Activated naive CD8-positive, alpha-beta T cell treated with anti-CD3 and anti-CD28 coated beads for 36 hours (primary cell): ENCODE measurements at regions not wholly inside any gene's neighbourhood (a gene's known extent, or its start where the extent isn't known, plus 50 kb on each side); places are given as distances from the start of the nearest gene placed in this dataset.
A peak's percentile ranks its signal among the peaks of the same experiment; 100 is the strongest.
"Not testable (repeated sequence)": the region's sequence is repeated elsewhere in the genome, so short reads cannot be mapped to it uniquely, and the experiment has no call there.

Experiments
- DNase-seq: peaks from one replicate; pipeline ENCODE4 v3.0.0; 2021
- H3K27ac Mint-ChIP-seq: one replicate; pipeline ENCODE4 v1.8.0; 2022; ENCODE audit warnings: mild to moderate bottlenecking, moderate library complexity, mixed read lengths
- H3K27me3 Mint-ChIP-seq: one replicate; pipeline ENCODE4 v1.8.0; 2022; ENCODE audit warnings: mild to moderate bottlenecking, mixed read lengths
- H3K36me3 Mint-ChIP-seq: one replicate; pipeline ENCODE4 v1.8.0; 2021; ENCODE audit warnings: mild to moderate bottlenecking, mixed read lengths
- H3K4me1 Mint-ChIP-seq: one replicate; pipeline ENCODE4 v1.8.0; 2021; ENCODE audit warnings: mixed read lengths
- H3K4me3 Mint-ChIP-seq: one replicate; pipeline ENCODE4 v1.8.0; 2022; ENCODE audit warnings: mild to moderate bottlenecking, moderate library complexity, mixed read lengths
- H3K9me3 Mint-ChIP-seq: one replicate; pipeline ENCODE4 v1.8.0; 2022; ENCODE audit warnings: mixed read lengths

DNA sequence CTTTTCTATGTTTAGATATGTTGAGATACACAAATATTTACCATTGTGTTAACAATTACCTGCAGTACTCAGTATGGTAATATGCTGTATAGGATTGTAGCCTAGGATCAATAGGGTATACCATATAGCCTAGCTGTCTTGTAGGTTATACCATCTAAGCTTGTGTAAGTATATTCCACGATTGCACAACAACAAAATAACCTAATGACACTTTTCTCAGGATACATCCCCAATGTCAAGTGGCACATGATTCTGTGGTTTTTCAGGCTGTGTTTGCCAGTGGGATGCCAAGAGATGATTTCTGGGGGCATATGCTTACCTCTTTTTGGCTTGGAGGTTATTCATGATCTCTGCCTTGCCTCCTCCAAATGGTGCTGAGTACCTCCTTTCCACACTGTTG is 247.2 kb upstream of the CENPE start:
- DNase-seq, result no peak
- Mint-ChIP-seq H3K4me3 (no peak overlapping the region), H3K36me3 (no peaks in the 10 kb centered on the region), H3K4me1 (no peaks in the 10 kb centered on the region), H3K27ac (no peak overlapping the region), H3K27me3 (no peaks in the 10 kb centered on the region), H3K9me3 (no peaks in the 10 kb centered on the region)

DNA sequence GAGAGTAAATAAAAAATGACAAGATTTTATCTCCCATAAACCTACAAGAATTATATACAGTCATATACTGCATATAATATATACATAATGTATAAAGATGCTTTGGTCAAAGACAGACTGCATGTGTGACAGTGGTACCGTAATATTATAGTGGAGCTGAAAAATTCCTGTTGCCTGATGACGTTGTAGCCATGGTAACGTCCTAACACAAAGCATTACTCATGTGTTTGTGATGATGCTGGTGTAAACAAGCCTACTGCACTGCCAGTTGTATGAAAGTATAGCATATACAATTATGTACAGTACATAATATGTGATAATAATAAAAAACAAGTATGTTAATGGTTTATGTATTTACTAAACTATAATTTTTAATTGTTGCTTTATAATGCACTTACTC is 245.2 kb upstream of the CENPE start:
- Mint-ChIP-seq H3K4me1 (no peaks in the 10 kb centered on the region), H3K27ac (no peak overlapping the region), H3K27me3 (no peaks in the 10 kb centered on the region), H3K36me3 (no peaks in the 10 kb centered on the region), H3K4me3 (no peak overlapping the region), H3K9me3 (no peaks in the 10 kb centered on the region)
- DNase-seq, result no peak

DNA sequence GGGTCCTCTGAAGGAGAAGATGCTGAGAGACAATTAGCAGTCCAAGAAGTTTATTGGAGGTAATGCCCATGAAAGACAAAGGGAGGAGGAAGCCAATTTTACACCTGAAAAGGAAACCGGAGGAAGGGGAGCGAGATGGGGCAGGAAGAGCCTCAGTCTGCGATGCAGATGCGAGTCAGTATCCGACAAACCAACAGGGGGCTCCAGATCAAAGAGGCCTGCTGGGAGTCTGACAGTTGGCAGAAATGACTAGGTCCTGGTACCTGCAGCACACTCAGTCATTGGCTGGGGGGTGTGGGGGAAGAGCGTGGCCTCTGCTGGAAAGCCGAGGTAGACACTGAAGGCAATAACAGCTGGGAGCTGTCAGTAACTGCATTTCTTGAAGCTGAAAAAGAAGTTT is 231.1 kb upstream of the CENPE start:
- H3K36me3 Mint-ChIP-seq, result no peaks in the 10 kb centered on the region
- H3K27ac Mint-ChIP-seq, result no peak overlapping the region
- H3K9me3 Mint-ChIP-seq, result no peaks in the 10 kb centered on the region
- no peaks in the 10 kb centered on the region for H3K4me1 Mint-ChIP-seq
- no peaks in the 10 kb centered on the region for H3K27me3 Mint-ChIP-seq
- no peak overlapping the region for H3K4me3 Mint-ChIP-seq
- DNase-seq, result peak; percentile 6

DNA sequence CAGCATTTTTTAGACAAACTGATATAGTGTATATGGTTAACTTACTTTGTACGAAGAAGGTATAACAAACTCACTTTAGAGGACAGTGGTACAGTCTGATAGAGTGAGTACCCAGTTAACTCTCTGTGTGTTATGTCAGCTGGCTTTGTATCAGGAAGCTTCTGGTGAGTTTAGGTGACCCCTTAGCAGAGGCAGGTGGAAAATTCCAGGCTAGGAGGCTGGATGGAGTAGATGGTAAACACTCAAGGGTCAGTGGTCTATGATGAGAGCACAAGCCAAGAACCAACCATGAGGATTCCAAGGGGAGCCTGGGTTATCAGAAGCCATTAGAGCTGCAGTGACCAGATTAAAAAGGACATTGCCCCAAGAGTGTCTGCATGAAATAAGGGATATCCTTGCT is 227.3 kb upstream of the CENPE start:
- no peaks in the 10 kb centered on the region for H3K27me3 Mint-ChIP-seq
- H3K9me3 Mint-ChIP-seq, result no peaks in the 10 kb centered on the region
- no peaks in the 10 kb centered on the region for H3K36me3 Mint-ChIP-seq
- no peaks in the 10 kb centered on the region for H3K4me1 Mint-ChIP-seq
- no peak for DNase-seq
- no peak overlapping the region for H3K4me3 Mint-ChIP-seq
- H3K27ac Mint-ChIP-seq, result no peak overlapping the region

DNA sequence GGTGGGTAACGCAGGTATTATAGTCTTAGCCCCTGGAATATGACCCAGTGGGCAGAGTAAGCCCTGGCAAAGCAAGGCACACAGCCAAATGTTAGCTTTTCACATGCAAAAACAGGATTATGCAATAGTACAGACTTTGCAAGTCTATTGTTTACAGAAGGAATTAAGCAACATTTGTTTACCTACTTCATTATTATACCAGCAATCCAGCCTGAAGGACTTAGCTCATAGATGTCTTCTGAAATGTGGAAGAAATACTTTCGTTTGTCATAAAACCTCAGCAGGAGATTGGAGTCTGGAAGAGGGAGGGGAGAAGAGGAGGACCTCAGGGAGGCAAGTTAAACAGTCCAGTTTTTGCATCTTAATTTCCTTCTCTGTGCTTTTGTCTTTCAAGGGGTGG is 226.7 kb upstream of the CENPE start:
- H3K9me3 Mint-ChIP-seq, result no peaks in the 10 kb centered on the region
- H3K4me1 Mint-ChIP-seq, result no peaks in the 10 kb centered on the region
- no peaks in the 10 kb centered on the region for H3K36me3 Mint-ChIP-seq
- no peaks in the 10 kb centered on the region for H3K27me3 Mint-ChIP-seq
- no peak for DNase-seq
- H3K27ac Mint-ChIP-seq, result no peak overlapping the region
- no peak overlapping the region for H3K4me3 Mint-ChIP-seq

DNA sequence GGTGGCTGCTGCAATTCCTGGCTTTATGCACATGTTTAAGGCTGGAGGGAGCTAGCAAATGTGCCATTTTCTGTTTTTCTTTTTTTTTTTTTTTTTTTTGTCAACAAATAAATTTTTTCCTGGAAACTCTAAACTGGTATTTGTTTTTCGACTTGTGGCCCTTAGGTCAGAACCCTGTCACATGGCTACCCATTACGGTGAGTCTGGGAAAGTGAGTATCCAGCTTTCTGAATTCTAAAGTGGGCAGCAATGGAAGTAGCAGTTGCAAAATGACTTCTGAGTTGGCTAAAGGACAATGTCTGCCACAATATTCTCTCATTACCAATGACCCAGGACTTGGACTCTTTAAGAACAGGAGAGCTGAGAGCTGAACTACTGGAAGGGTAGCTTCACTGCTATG is 225.1 kb upstream of the CENPE start:
- no peak overlapping the region for H3K4me3 Mint-ChIP-seq
- H3K9me3 Mint-ChIP-seq, result no peaks in the 10 kb centered on the region
- H3K27ac Mint-ChIP-seq, result no peak overlapping the region

DNA sequence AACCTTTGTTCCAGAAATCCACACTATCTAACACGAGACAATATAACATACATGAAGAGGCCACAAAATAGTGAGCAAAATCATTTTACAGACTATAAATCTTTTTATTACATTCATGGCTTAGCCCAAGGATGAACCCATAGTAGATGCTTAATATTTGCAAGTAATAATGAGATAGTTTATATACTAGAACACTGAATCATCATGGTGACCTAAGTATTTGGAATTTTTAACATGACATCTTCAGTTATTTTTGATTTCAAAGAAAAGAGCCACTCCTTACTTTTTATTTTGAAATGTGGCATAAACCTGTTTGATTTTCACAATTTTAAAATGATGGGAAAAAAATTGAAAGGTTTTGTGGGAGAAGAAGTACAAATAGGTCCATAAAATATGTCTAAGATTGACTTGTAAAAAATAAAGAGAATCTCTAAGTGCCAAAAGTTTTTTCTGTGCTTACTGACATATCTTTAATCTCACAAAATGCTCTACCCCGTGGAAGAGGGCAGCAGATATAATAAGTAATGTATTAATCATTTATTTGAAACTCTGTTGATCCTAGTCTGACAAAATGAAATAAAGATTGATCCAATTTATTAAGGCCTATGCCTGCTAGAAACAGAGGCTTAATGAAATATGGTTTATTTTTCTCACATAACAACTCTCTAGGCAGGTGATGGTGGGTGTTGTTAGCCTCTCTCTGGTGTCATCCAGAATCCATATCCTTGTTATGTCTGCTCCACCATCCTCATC is 224.5 kb upstream of the CENPE start:
- no peaks in the 10 kb centered on the region for H3K27me3 Mint-ChIP-seq
- no peak overlapping the region for H3K4me3 Mint-ChIP-seq
- no peaks in the 10 kb centered on the region for H3K36me3 Mint-ChIP-seq

More for the DNA sequence above, 225.1 kb upstream of the CENPE start:
- H3K27me3 Mint-ChIP-seq, result no peaks in the 10 kb centered on the region
- no peak for DNase-seq
- H3K4me1 Mint-ChIP-seq, result no peaks in the 10 kb centered on the region
- no peaks in the 10 kb centered on the region for H3K36me3 Mint-ChIP-seq

DNA sequence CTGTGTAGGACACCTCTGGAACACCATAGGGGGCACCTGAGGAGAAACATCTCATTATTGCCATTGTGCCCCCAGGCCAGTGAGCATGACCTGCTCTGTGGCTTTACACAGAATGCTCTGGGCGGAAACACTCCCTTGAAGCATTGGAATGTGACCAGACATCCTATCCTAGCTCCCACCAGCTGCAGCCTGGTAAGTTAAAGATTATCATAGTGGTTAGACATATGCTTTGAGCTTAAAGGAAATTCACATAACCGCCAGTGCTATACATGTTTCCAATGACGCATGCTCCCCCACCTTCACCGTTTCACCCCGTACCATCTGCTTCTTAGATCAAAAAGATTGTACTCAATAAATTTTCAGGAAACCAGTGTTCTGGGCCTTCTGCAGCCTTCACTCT is 217.7 kb upstream of the CENPE start:
- Mint-ChIP-seq H3K27ac (no peak overlapping the region), H3K27me3 (no peaks in the 10 kb centered on the region), H3K36me3 (no peaks in the 10 kb centered on the region), H3K9me3 (no peaks in the 10 kb centered on the region), H3K4me3 (no peak overlapping the region), H3K4me1 (no peaks in the 10 kb centered on the region)
- DNase-seq, result no peak

More for the DNA sequence above, 224.5 kb upstream of the CENPE start:
- Mint-ChIP-seq H3K9me3 (no peaks in the 10 kb centered on the region), H3K27ac (no peak overlapping the region), H3K4me1 (no peaks in the 10 kb centered on the region)
- DNase-seq, result no peak

DNA sequence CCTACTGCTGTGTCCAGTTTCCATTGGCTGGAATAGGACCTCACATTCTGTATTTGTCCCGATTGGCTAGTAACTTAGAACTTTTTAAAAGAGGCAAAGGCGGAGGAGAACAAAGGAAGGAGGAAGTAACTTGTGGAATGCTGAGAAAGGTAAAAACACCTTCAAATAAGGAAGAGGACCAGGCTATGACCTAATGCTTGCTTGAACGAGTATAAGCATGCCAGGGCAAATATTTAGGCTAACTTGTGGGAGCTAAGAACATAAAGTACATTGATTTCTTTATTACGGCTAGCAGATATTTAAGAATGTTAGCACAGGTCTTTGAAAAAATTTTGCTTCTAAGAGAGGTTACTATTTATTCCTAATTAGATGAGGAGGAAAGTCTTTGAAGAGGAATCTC is 214.5 kb upstream of the CENPE start:
- H3K36me3 Mint-ChIP-seq, DNase-seq, H3K4me3 Mint-ChIP-seq, H3K9me3 Mint-ChIP-seq, H3K27ac Mint-ChIP-seq, H3K27me3 Mint-ChIP-seq, H3K4me1 Mint-ChIP-seq: not testable (repeated sequence)

DNA sequence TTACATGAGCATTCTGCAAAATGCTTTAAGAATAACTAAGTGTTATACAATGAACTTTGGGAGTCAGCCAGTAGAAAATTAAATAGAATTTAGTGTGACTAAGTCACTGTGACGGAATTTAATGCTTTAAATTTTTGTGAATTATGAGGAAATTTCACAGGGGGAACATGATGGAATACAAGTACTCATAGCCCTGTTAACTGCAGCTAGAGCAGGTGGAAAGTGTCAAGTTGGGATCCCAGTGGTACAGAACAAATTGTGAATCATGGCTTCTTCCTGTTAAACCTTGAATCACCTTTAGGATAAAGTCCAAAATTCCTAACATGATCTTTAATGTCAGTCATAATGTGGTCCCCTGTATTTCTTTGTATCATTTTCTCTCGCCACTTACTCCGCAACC is 212.2 kb upstream of the CENPE start:
- Mint-ChIP-seq H3K27me3 (no peaks in the 10 kb centered on the region), H3K4me1 (no peaks in the 10 kb centered on the region), H3K27ac (no peak overlapping the region), H3K36me3 (no peaks in the 10 kb centered on the region), H3K4me3 (no peak overlapping the region), H3K9me3 (no peaks in the 10 kb centered on the region)
- no peak for DNase-seq

DNA sequence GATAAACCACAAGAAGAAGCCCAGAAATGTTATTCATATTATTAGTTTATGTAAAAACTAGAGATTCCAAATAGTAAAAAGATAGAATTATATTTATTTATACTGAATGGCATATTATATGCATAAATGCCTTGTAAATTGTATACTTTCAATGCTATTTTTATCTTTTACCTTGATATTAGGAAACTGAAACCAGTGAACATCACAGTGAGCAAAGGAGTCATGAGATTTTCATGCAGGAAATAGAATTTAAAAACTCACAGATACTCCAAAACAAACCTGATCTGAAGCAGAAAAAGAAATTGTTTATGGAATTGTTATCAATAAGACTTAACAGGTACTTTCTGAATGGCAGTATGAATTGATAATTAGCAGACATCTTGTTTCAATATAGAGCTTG is 207.3 kb upstream of the CENPE start:
- Mint-ChIP-seq H3K36me3 (no peaks in the 10 kb centered on the region), H3K4me3 (no peak overlapping the region), H3K27me3 (no peaks in the 10 kb centered on the region), H3K4me1 (no peaks in the 10 kb centered on the region), H3K9me3 (no peaks in the 10 kb centered on the region), H3K27ac (no peak overlapping the region)
- no peak for DNase-seq

DNA sequence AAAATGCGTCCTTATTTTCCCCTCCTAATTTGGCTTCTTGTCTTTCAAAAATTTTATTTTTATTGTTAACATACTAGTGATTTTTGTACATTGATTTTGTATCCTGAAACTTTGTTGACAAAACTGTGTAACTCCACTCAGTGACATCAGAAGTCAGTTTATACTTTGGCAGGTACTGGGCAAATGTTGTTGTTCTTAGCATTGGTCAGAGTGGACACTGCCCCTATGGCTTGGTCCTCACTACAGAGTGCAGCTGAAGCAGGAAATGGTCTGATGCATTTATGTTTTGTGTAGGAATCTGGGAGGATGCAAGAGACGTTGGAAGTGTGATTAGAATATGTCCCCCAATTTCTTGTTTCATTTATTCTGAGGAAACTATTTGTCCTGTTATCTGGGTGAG is 205.5 kb upstream of the CENPE start:
- DNase-seq, result no peak
- Mint-ChIP-seq H3K4me3 (no peak overlapping the region), H3K27me3 (no peaks in the 10 kb centered on the region), H3K4me1 (no peaks in the 10 kb centered on the region), H3K27ac (no peak overlapping the region), H3K36me3 (no peaks in the 10 kb centered on the region), H3K9me3 (no peaks in the 10 kb centered on the region)

DNA sequence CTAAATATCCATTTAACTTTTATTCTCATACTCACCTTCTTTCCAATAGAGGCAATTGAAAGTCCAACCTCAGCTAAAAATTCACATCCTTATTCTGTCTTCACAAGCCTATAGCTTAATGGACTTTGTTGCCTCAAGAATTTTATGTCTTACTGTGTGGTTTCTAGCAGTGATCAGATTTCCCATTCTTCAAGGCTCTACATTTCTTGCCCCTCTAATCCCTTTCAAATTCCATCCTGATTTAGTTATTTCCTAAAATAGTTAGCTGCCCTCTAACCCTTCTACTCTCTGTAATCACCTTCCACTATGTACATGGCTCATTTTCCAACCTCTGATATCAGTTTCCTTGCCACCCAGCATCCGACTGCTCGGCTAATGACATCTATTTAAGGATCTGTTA is 204.1 kb upstream of the CENPE start:
- H3K36me3 Mint-ChIP-seq, result no peaks in the 10 kb centered on the region
- no peaks in the 10 kb centered on the region for H3K4me1 Mint-ChIP-seq
- no peaks in the 10 kb centered on the region for H3K9me3 Mint-ChIP-seq
- no peak for DNase-seq
- no peak overlapping the region for H3K4me3 Mint-ChIP-seq
- no peak overlapping the region for H3K27ac Mint-ChIP-seq
- no peaks in the 10 kb centered on the region for H3K27me3 Mint-ChIP-seq

DNA sequence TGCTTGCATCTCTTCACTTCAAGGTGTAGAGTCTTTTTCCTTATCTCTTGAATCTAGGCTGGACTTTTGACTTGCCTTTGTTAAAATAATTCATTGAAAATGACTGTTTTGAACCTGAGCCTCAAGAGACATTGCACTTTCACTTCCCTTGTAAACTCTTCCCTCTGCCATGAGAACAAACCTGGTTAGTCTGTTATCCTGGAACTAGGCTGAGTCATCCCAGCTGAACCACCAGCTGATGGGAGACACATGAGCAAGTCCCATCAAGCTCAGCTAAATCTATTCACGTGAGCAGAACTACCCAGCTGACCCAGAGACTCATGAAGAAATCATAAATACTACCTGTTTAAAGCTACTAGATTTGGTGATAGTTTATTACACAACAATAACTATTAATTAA is 202.3 kb upstream of the CENPE start:
- Mint-ChIP-seq H3K9me3 (no peaks in the 10 kb centered on the region), H3K4me1 (no peaks in the 10 kb centered on the region), H3K27ac (no peak overlapping the region), H3K36me3 (no peaks in the 10 kb centered on the region), H3K27me3 (no peaks in the 10 kb centered on the region), H3K4me3 (no peak overlapping the region)
- DNase-seq, result no peak

DNA sequence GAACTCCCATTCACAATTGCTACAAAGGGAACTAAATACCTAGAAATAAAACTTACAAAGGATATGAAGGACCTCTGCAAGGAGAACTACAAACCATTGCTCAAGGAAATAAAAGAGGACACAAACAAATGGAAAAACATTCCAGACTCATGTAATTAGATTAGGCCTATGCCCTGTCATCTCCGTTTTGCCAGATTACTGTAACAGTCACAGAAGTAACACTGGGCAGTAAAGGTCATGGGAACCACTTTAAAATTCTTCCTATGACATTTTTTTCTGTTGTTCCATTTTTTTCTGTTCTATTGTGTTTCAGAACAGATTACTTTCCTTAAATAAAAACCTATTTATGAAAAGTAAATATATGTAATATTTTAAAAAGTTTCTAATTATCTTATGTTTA is 199.4 kb upstream of the CENPE start:
- no peaks in the 10 kb centered on the region for H3K4me1 Mint-ChIP-seq
- no peaks in the 10 kb centered on the region for H3K9me3 Mint-ChIP-seq
- H3K36me3 Mint-ChIP-seq, result no peaks in the 10 kb centered on the region
- no peak overlapping the region for H3K4me3 Mint-ChIP-seq
- no peak for DNase-seq
- no peaks in the 10 kb centered on the region for H3K27me3 Mint-ChIP-seq
- H3K27ac Mint-ChIP-seq, result no peak overlapping the region

DNA sequence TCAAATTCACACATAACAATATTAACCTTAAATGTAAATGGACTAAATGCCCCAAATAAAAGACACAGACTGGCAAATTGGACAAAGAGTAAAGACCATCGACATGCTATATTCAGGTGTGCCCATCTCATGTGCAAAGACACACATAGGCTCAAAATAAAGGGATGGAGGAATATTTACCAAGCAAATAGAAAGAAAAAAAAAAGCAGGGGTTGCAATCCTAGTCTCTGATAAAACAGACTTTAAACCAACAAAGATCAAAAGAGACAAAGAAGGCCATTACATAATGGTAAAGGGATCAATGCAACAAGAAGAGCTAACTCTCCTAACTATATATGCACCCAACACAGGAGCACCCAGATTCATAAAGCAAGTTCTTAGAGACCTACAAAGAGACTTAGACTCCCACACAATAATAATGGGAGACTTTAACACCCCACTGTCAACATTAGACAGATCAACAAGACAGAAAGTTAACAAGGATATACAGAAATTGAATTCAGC is 189.4 kb upstream of the CENPE start:
- H3K4me1 Mint-ChIP-seq, DNase-seq, H3K27ac Mint-ChIP-seq, H3K4me3 Mint-ChIP-seq, H3K36me3 Mint-ChIP-seq, H3K27me3 Mint-ChIP-seq: not testable (repeated sequence)
- H3K9me3 Mint-ChIP-seq, result peaks cover 12% of the 10 kb centered on the region
